ENCODE measurements at regions not wholly inside any gene's neighbourhood (a gene's known extent, or its start where the extent isn't known, plus 50 kb on each side); places are given as distances from the start of the nearest gene placed in this dataset.

- Histone ChIP-seq H3K36me3 (ENCODE audit: control insufficient read depth in 1 of 2, insufficient read depth in 2 of 2, low read length in 2 of 2) (no peaks in the 10 kb centered on the region), H3K79me2 (ENCODE audit: insufficient read depth, low read length) (no peaks in the 10 kb centered on the region), H3K9ac (ENCODE audit: low read length) (no peak overlapping the region), H3K9me2 (ENCODE audit: insufficient read depth) (no peaks in the 10 kb centered on the region), H3K9me3 (ENCODE audit: control insufficient read depth in 1 of 2, insufficient read depth in 1 of 2, low read depth in 1 of 2, low read length in 2 of 2) (no peaks in the 10 kb centered on the region), H4K20me1 (ENCODE audit: insufficient read depth) (no peaks in the 10 kb centered on the region), H3K27me3 (ENCODE audit: insufficient read depth, low read length) (0 out of 2 replicates have a peak, but pooled peaks cover under 1% of the 10 kb centered on the region), H3K27ac (ENCODE audit: low read depth, low read length) (no peak overlapping the region), H3K4me3 (replicated peaks in 1 of 2; ENCODE audit: low read depth in 1 of 2, low read length in 2 of 2) (no peak overlapping the region), H3K4me1 (ENCODE audit: control insufficient read depth in 1 of 2, insufficient read depth in 2 of 2, low read length in 2 of 2) (no peaks in the 10 kb centered on the region), H3K4me2 (ENCODE audit: low read length) (no peak overlapping the region), H2AFZ (ENCODE audit: low read depth, low read length, poor library complexity, severe bottlenecking) (no peak overlapping the region)
- ChIA-PET RAD21 (ENCODE audit: low non-redundant PET in 1 of 2, low total read pairs in 2 of 2, uncharacterized antibody in 2 of 2, unreplicated experiment in 2 of 2) (interaction anchor here in 1 of 2 experiments (0.7 kb wide), 1 partner anchor 244 kb away, joined by 4 read pairs; no protein-coding TSS in a partner anchor), POLR2A (no interaction called here), CTCF (no interaction called here)
- no TSS peak for BruUV-seq (replicated peaks)
- ATAC-seq (no peak), DNase-seq (ENCODE audit: low read depth, low spot score) (no peak)
- intact Hi-C loops (cut with micrococcal nuclease): no loop called here
- TF ChIP-seq, protein P1, sequence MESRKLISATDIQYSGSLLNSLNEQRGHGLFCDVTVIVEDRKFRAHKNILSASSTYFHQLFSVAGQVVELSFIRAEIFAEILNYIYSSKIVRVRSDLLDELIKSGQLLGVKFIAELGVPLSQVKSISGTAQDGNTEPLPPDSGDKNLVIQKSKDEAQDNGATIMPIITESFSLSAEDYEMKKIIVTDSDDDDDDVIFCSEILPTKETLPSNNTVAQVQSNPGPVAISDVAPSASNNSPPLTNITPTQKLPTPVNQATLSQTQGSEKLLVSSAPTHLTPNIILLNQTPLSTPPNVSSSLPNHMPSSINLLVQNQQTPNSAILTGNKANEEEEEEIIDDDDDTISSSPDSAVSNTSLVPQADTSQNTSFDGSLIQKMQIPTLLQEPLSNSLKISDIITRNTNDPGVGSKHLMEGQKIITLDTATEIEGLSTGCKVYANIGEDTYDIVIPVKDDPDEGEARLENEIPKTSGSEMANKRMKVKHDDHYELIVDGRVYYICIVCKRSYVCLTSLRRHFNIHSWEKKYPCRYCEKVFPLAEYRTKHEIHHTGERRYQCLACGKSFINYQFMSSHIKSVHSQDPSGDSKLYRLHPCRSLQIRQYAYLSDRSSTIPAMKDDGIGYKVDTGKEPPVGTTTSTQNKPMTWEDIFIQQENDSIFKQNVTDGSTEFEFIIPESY (IDR thresholded peaks at IDR 0.05; ENCODE audit: extremely low read depth, insufficient replicate concordance, low read length): no peak
- TF ChIP-seq CBX3 (IDR thresholded peaks at IDR 0.05; ENCODE audit: low read depth) (no peak), SIN3A (IDR thresholded peaks at IDR 0.05; ENCODE audit: low read depth) (no peak), TCF7L2 (IDR thresholded peaks at IDR 0.05; ENCODE audit: borderline replicate concordance, extremely low read depth, insufficient read depth, insufficient read length) (no peak), EZH2phosphoT487 (IDR thresholded peaks at IDR 0.05; ENCODE audit: borderline replicate concordance) (no peak), FOSL1 (IDR thresholded peaks at IDR 0.05; ENCODE audit: low read depth) (no peak), SP1 (IDR thresholded peaks at IDR 0.05; ENCODE audit: low read depth) (no peak)
These were observed 528.6 kb downstream of the BRD1 start for GRCh38 chr22:49298834-49299750.
